ENCODE measurements at regions not wholly inside any gene's neighbourhood (a gene's known extent, or its start where the extent isn't known, plus 50 kb on each side); places are given as distances from the start of the nearest gene placed in this dataset.

- TF ChIP-seq CTCF (IDR thresholded peaks at IDR 0.05) (no peak), EZH2 (IDR thresholded peaks at IDR 0.05; ENCODE audit: borderline replicate concordance, insufficient read depth, low read depth, low read length, poor library complexity, severe bottlenecking) (no peak)
Measured at GRCh38 chr14:104343690-104344640, 205.6 kb downstream of the KIF26A start.
